Heart right ventricle (tissue), 16 donors: ENCODE measurements at regions not wholly inside any gene's neighbourhood (a gene's known extent, or its start where the extent isn't known, plus 50 kb on each side); places are given as distances from the start of the nearest gene placed in this dataset.

ENCODE experiments used
- ATAC-seq, 8 donors: fragments of 200-7000 bp; cut with Tn5 transposase; one replicate each; pipeline ENCODE4 v1.9.1; 2020; ENCODE audit warnings: mild to moderate bottlenecking in 8 of 8, moderate library complexity in 8 of 8, moderate number of reproducible peaks in 1 of 8
- DNase-seq, 2 donors: peaks; one replicate each; pipeline ENCODE4 v3.0.0-alpha.2; 2020
- H3K27ac ChIP-seq, 10 donors: fragments of 200-600 bp; sonication (generic) in 2 of 10; one replicate each; pipeline versions ENCODE4 v1.5.0 to v1.8.0; 2020 to 2022; ENCODE audit warnings: mild to moderate bottlenecking in 3 of 10
- H3K27me3 ChIP-seq, 7 donors: fragments of 200-600 bp; one replicate each; pipeline ENCODE4 v1.8.0; 2021 to 2022; ENCODE audit warnings: mild to moderate bottlenecking in 2 of 7
- H3K36me3 ChIP-seq, 9 donors: fragments of 200-600 bp; sonication (generic) in 1 of 9; one replicate each; pipeline versions ENCODE4 v1.5.0 to v1.8.0; 2020 to 2022; ENCODE audit warnings: mild to moderate bottlenecking in 2 of 9
- H3K4me1 ChIP-seq, 9 donors: fragments of 200-600 bp; sonication (generic) in 1 of 9; one replicate each; pipeline versions ENCODE4 v1.5.0 to v1.8.0; 2020 to 2022; ENCODE audit warnings: mild to moderate bottlenecking in 4 of 9
- H3K4me3 ChIP-seq, 10 donors: fragments of 200-600 bp; sonication (generic) in 2 of 10; one replicate each; pipeline versions ENCODE4 v1.5.0 to v1.8.0; 2020 to 2022; ENCODE audit warnings: mild to moderate bottlenecking in 7 of 10, moderate library complexity in 2 of 10
- H3K9me3 ChIP-seq, 11 donors: fragments of 200-600 bp in 10 of 11; sonication (generic) in 2 of 11; one replicate each; pipeline versions ENCODE4 v1.5.0 to v1.8.0; 2013 to 2022; ENCODE audit warnings: mild to moderate bottlenecking in 2 of 11, control low read depth in 1 of 11, moderate library complexity in 1 of 11
- WGBS, 2 donors: extraction: QIAGEN DNeasy Blood & Tissue Kit; methylation state at CpG; one replicate each; pipeline ENCODE4 v1.1.7; 2013; ENCODE audit warnings: inconsistent platforms in 1 of 2; 5-methylcytosine and 5-hydroxymethylcytosine counted together
- intact Hi-C, 10 donors: fragments of 100-400 bp; cut with DNase I; formaldehyde crosslinking; loops; one replicate each; pipeline versions ENCODE4 v1.11.1 to v1.14.2; 2022
- TF ChIP-seq, protein P1 (sequence below), 9 donors: fragments of 200-600 bp; sonication (generic) in 2 of 9; IDR thresholded peaks; one replicate each; pipeline versions ENCODE4 v1.5.0 to v1.8.0; 2021 to 2022; ENCODE audit warnings: antibody characterized with exemption in 9 of 9, mild to moderate bottlenecking in 5 of 9, moderate library complexity in 1 of 9
- donor health status: Arrhythmogenic right ventricular cardiomyopathy.
- donor health status: ischemic (EF 13 %, LVEDD 7.1; RV severe dilation, severe dysfunction).
- donor health status: healthy with polysubstance abuse.
- donor health status: DM: no; HTN: yes; CAD: no.
- donor health status: DM: no; HTN: no; CAD: no.
- donor health status: ischemic (EF 25% LVEDD 6.9; RV normal size, moderate dysfunction).
- donor health status: ischemic (EF 25% LVEDD 5.7; RV mildly dilated, moderate dysfunction).
- donor health status: healthy.
- donor health status: DM: yes; HTN: yes; CAD: no.
- donor health status: Ischemic cardiomyopathy.
- donor health status: ischemic (EF 35%, LVEDD 5.7; RV mildly dilated, moderate dysfunction).
- donor health status: nonischemic (EF 11% LVEDD 7.7; RV severe dilation, severe dysfunction).
- donor health status: DM: yes; HTN: yes; CAD: no.
- donor health status: PGD.
- donor health status: ischemic (EF 29% LVEDD 5.4; RV normal size, mild dysfunction).
- donor health status: nonischemic (EF 23%, LVEDD 6.1; RV moderate dilation, normal function).

DNA sequence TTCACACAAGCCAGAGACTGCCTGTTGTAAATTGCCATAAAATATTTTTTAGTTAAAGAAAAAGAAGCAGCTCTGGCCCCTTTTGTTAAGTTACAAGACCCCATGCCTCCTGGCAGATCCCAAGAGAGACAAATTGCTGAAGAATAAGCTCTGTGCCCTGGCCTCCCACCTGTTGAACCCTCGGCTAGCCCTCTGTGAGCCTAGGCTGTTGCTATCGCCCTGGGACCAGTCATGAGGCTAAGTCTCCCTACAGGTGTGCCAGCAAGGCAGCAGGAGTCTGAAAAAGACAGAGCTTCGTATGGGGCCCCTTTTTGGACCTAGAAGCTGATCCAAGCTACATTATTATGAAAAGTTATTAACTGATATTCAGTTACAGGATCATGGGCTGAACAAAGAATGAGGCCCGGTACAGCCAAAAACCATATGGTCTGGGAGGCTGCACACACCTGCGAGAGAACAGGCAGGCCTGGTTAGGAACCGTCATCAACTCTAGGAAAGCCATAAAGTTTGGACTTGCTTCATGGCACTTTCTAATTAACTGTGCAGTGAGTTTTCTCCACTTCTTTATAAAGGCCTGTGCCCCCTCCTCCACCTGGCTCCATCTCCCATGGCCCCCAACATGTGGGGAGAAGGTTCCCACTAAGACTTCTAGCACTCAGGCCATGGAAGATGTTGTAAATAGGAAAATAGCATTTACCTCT is 384.7 kb downstream of the ENC1 start:
- peaks cover 0 to 37% (median 22%) of the 10 kb centered on the region in 9 donors for H3K4me1 ChIP-seq
- no peak overlapping the region for H3K4me3 ChIP-seq
- no peaks in the 10 kb centered on the region for H3K27me3 ChIP-seq
- no peaks in the 10 kb centered on the region for H3K36me3 ChIP-seq
- no peaks in the 10 kb centered on the region for H3K9me3 ChIP-seq
- TF ChIP-seq, protein P1, sequence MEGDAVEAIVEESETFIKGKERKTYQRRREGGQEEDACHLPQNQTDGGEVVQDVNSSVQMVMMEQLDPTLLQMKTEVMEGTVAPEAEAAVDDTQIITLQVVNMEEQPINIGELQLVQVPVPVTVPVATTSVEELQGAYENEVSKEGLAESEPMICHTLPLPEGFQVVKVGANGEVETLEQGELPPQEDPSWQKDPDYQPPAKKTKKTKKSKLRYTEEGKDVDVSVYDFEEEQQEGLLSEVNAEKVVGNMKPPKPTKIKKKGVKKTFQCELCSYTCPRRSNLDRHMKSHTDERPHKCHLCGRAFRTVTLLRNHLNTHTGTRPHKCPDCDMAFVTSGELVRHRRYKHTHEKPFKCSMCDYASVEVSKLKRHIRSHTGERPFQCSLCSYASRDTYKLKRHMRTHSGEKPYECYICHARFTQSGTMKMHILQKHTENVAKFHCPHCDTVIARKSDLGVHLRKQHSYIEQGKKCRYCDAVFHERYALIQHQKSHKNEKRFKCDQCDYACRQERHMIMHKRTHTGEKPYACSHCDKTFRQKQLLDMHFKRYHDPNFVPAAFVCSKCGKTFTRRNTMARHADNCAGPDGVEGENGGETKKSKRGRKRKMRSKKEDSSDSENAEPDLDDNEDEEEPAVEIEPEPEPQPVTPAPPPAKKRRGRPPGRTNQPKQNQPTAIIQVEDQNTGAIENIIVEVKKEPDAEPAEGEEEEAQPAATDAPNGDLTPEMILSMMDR (IDR thresholded peaks at IDR 0.05) = no peak
- DNase-seq (no peak), ATAC-seq (no peak)
- intact Hi-C loops = loop anchor here in 1 of 10 donors (10.0 kb wide), 1 partner anchor 351 kb away; no protein-coding TSS in a partner anchor
- WGBS, 2 donors = 94 to 98% methylated on average over 6 of the region's 6 CpGs
- H3K27ac ChIP-seq = no peak overlapping the region

- H3K4me1 ChIP-seq = peaks cover 0 to 40% (median 24%) of the 10 kb centered on the region in 9 donors
- 92 to 95% methylated on average over 1 of the region's 1 CpG for WGBS, 2 donors
- intact Hi-C loops = loop anchor here in 1 of 10 donors (10.0 kb wide), 1 partner anchor 349 kb away; no protein-coding TSS in a partner anchor
These were observed 386.3 kb downstream of the ENC1 start for GRCh38 chr5:74254257-74254656.

GRCh38 chr5:74252044-74252443 is 388.5 kb downstream of the ENC1 start:
- ATAC-seq (no peak), DNase-seq (no peak)
- no peak overlapping the region for H3K4me3 ChIP-seq
- intact Hi-C loops = loop anchor here in 1 of 10 donors (10.0 kb wide), 1 partner anchor 347 kb away; no protein-coding TSS in a partner anchor
- WGBS, 2 donors = 58 to 64% methylated on average over 2 of the region's 2 CpGs
- peaks cover 0 to 26% (median 11%) of the 10 kb centered on the region in 9 donors for H3K4me1 ChIP-seq
- H3K36me3 ChIP-seq = no peaks in the 10 kb centered on the region
- H3K27ac ChIP-seq = peak overlapping the region in 2 of 10 donors; percentile 47 to 65
- H3K27me3 ChIP-seq = no peaks in the 10 kb centered on the region
- TF ChIP-seq, protein P1 (IDR thresholded peaks at IDR 0.05) = no peak
- H3K9me3 ChIP-seq = no peaks in the 10 kb centered on the region

More at GRCh38 chr5:74254257-74254656, 386.3 kb downstream of the ENC1 start:
- Histone ChIP-seq H3K9me3 (no peaks in the 10 kb centered on the region), H3K4me3 (no peak overlapping the region), H3K36me3 (no peaks in the 10 kb centered on the region), H3K27me3 (no peaks in the 10 kb centered on the region), H3K27ac (no peak overlapping the region)
- TF ChIP-seq, protein P1 (IDR thresholded peaks at IDR 0.05) = no peak
- ATAC-seq (no peak), DNase-seq (no peak)

DNA sequence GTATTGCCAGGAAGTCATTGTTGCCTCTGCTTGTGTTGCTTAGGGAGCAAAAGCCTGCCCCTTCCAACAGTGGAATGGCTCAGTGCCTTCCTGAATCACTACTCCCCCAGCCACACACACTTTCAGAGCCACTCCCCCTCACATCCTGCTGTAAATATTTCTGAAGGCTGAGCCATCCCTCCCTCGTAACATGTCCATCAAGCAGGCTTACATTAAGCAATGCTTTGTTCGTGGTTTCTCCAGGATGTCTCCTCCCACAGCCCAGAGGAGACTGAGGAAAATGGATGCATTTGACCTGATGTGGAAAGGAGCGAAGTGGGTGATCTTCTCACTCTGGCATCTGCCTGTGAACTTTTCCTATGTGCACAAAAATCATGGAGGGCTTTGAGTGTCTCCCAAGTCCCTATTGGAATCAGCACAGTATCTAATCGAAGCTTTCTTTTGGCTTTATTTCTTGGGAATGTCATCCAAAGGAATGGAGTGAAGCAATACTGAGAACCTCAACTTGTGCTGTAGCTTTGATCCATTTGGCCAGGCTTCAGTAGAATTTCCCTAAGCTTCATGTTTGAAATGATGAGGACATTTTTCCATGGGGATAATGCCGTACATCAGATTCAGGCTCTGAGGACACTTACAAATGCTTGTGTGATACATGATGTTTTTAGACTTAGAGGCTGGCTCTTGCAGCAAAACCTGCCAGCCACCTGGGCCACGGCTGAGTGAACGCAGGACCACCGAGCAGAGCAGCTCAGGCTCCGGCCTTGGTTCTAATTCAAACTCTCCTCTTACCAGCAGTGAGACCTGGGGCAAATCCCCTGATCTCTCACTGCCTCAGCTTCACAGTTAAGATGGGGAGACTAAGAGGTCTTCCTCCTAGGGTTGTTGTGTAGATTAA is 389.1 kb downstream of the ENC1 start:
- peak overlapping the region in 4 of 10 donors; percentile 9 to 65 (median 29) for H3K27ac ChIP-seq
- DNase-seq (peak in 1 of 2 donors; percentile 50), ATAC-seq (peak; percentile 61 to 92 (median 82))
- intact Hi-C loops = loop anchor here in 1 of 10 donors (10.0 kb wide), 1 partner anchor 347 kb away; no protein-coding TSS in a partner anchor
- TF ChIP-seq, protein P1 (IDR thresholded peaks at IDR 0.05) = no peak
- 66 to 70% methylated on average over 9 of the region's 9 CpGs for WGBS, 2 donors
- H3K27me3 ChIP-seq = no peaks in the 10 kb centered on the region
- H3K9me3 ChIP-seq = no peaks in the 10 kb centered on the region
- peaks cover 0 to 20% (median 11%) of the 10 kb centered on the region in 9 donors for H3K4me1 ChIP-seq
- no peaks in the 10 kb centered on the region for H3K36me3 ChIP-seq
- H3K4me3 ChIP-seq = no peak overlapping the region
